K562 (cell line): ENCODE measurements at regions not wholly inside any gene's neighbourhood (a gene's known extent, or its start where the extent isn't known, plus 50 kb on each side); places are given as distances from the start of the nearest gene placed in this dataset.
A peak's percentile ranks its signal among the peaks of the same experiment; 100 is the strongest.

ENCODE experiments used
- ATAC-seq: fragments of 200-7000 bp; cut with Tn5 transposase; 3 replicates; pipeline ENCODE4 v1.9.1; 2020; ENCODE audit warnings: moderate library complexity
- BruUV-seq: library from RNA; stranded (reverse); fragments of 400-500 nt; replicated peaks from 2 replicates; lab custom pipeline; 2021; lab: Mats Ljungman, UMichigan
- CTCF ChIA-PET: fragments of 300-600 bp; formaldehyde crosslinking; extraction: SDS; loops from one replicate; lab custom pipeline; 2021; ENCODE audit warnings: low intra/inter-chr PET ratio; lab: Yijun Ruan, JAX
- POLR2A ChIA-PET: fragments of 300-600, 350-650 bp; sonication (Branson Sonifier 250); formaldehyde crosslinking; extraction: SDS; loops from one replicate; lab custom pipeline; 2021; ENCODE audit warnings: antibody characterized with exemption, inconsistent platforms; lab: Yijun Ruan, JAX
- DNase-seq, 4 experiments: peaks; one replicate each; pipeline versions ENCODE4 v3.0.0 to v3.0.0-alpha.2; 2011 to 2018; ENCODE audit warnings: low spot score in 3 of 4, mixed read lengths in 3 of 4; ENCODE audit errors: extremely low read depth in 1 of 4
- FAIRE-seq: peaks from 2 replicates; lab custom pipeline; 2011; peaks lifted over from hg19 to GRCh38; lab: Jason Lieb, UNC
- H2AFZ ChIP-seq: 2 replicates; pipeline ENCODE4 v1.6.0; 2011; ENCODE audit warnings: low read depth, low read length, control low read depth, inconsistent platforms
- H3K27ac ChIP-seq: fragments of 200-600 bp; 3 replicates; pipeline ENCODE4 v1.8.0; 2011; ENCODE audit warnings: low read depth, mild to moderate bottlenecking, control low read depth, inconsistent platforms, low read length, moderate library complexity, mixed read lengths; ENCODE audit errors: extremely low read depth
- H3K27me3 ChIP-seq, 2 experiments: fragments of 300-600 bp in 1 of 2; 2 replicates in 1 of 2; 3 replicates in 1 of 2; pipeline versions ENCODE4 v1.6.0 to v1.8.0; 2011; ENCODE audit warnings: inconsistent platforms in 2 of 2, low read length in 2 of 2, mild to moderate bottlenecking in 1 of 2, mixed read lengths in 1 of 2, moderate library complexity in 1 of 2; ENCODE audit not compliant: control insufficient read depth in 2 of 2, insufficient read depth in 2 of 2
- H3K36me3 ChIP-seq: fragments of 300-600 bp; 3 replicates; pipeline ENCODE4 v1.8.0; 2011; ENCODE audit warnings: mild to moderate bottlenecking, low read length, inconsistent platforms; ENCODE audit not compliant: control insufficient read depth, insufficient read depth
- H3K4me1 ChIP-seq, 2 experiments: fragments of 200-600 bp in 1 of 2; replicated peaks in 1 of 2; 2 replicates in 1 of 2; 3 replicates in 1 of 2; pipeline versions ENCODE4 v1.5.1 to v1.8.0; 2011; ENCODE audit warnings: inconsistent platforms in 2 of 2, low read length in 2 of 2, mild to moderate bottlenecking in 1 of 2, mixed read lengths in 1 of 2, moderate library complexity in 1 of 2; ENCODE audit not compliant: control insufficient read depth in 2 of 2, insufficient read depth in 2 of 2
- H3K4me2 ChIP-seq: 2 replicates; pipeline ENCODE4 v1.6.1; 2011; ENCODE audit warnings: low read length, control low read depth, inconsistent platforms, mixed read lengths; ENCODE audit not compliant: insufficient read depth
- H3K4me3 ChIP-seq: fragments of 200-600 bp; sonication (generic), shearing (Covaris generic); 2 replicates; pipeline ENCODE4 v1.5.1; 2016; ENCODE audit warnings: control low read depth, inconsistent platforms
- H3K79me2 ChIP-seq: fragments of 200-600 bp; 3 replicates; pipeline ENCODE4 v1.8.0; 2011; ENCODE audit warnings: low read length, inconsistent platforms; ENCODE audit not compliant: control insufficient read depth, insufficient read depth
- H3K9ac ChIP-seq, 2 experiments: 2 replicates each; pipeline versions ENCODE4 v1.6.0 to v1.6.1; 2011; ENCODE audit warnings: low read depth in 2 of 2, low read length in 2 of 2, control low read depth in 1 of 2, inconsistent platforms in 1 of 2, mild to moderate bottlenecking in 1 of 2, mixed read lengths in 1 of 2; ENCODE audit not compliant: insufficient read depth in 1 of 2
- H3K9me1 ChIP-seq: one replicate; pipeline ENCODE4 v1.6.0; 2011; ENCODE audit warnings: inconsistent platforms, mild to moderate bottlenecking, low read length, moderate library complexity; ENCODE audit not compliant: control insufficient read depth, insufficient read depth
- H3K9me3 ChIP-seq: replicated peaks from 2 replicates; pipeline ENCODE4 v1.5.1; 2011; ENCODE audit warnings: low read depth, low read length, inconsistent platforms; ENCODE audit not compliant: control insufficient read depth, insufficient read depth
- H4K20me1 ChIP-seq: replicated peaks from 2 replicates; pipeline ENCODE4 v1.6.1; 2011; ENCODE audit warnings: low read length, inconsistent platforms, mixed read lengths; ENCODE audit not compliant: control insufficient read depth, insufficient read depth
- BACH1 ChIP-seq: fragments of 200-800 bp; sonication (Bioruptor generic); IDR thresholded peaks from 2 replicates; pipeline ENCODE4 v1.6.1; 2016; ENCODE audit warnings: missing genetic modification characterization, missing compliant biosample characterization
- KDM5B ChIP-seq: fragments of 200-600 bp; sonication (generic); IDR thresholded peaks from 2 replicates; pipeline ENCODE4 v1.6.1; 2012; ENCODE audit warnings: low read depth, mild to moderate bottlenecking, moderate library complexity, low read length, control low read depth, inconsistent platforms; ENCODE audit not compliant: insufficient replicate concordance
- MAFK ChIP-seq: IDR thresholded peaks from 2 replicates; pipeline ENCODE4 v1.6.1; 2011; ENCODE audit warnings: low read length, improper control_type of control experiment
- RAD21 ChIP-seq, 2 experiments: fragments of 250-450 bp in 1 of 2; fragments of 450-650 bp in 1 of 2; sonication (Bioruptor Pico) in 1 of 2; formaldehyde crosslinking in 1 of 2; IDR thresholded peaks in 1 of 2; conservative IDR thresholded peaks in 1 of 2; 2 replicates each; pipeline versions ENCODE4 v1.4.0 to v1.8.0; 2020 to 2022; ENCODE audit warnings: mild to moderate bottlenecking in 2 of 2, moderate library complexity in 1 of 2
- SMC3 ChIP-seq: conservative IDR thresholded peaks from 2 replicates; pipeline ENCODE4 v1.6.1; 2011; ENCODE audit warnings: low read depth, low read length, improper control_type of control experiment; ENCODE audit not compliant: insufficient read depth
- ZKSCAN8 ChIP-seq: fragments of 200-800 bp; sonication (Bioruptor generic); IDR thresholded peaks from 2 replicates; pipeline ENCODE4 v1.6.1; 2016; ENCODE audit warnings: missing genetic modification characterization, missing compliant biosample characterization
- WGBS: fragments of 100-300 bp; shearing (Covaris generic); methylation state at CpG from one replicate; pipeline ENCODE4 v1.1.6; 2016; ENCODE audit warnings: low coverage, mixed read lengths; ENCODE audit not compliant: insufficient coverage; ENCODE audit errors: missing lambda C conversion rate; 5-methylcytosine and 5-hydroxymethylcytosine counted together
- in situ Hi-C: fragments of 300-500 bp; cut with MboI; formaldehyde crosslinking; loops from 4 replicates; pipeline ENCODE4 v1.15.0; 2018; ENCODE audit warnings: inconsistent platforms, mixed read lengths
- intact Hi-C: fragments of 100-400 bp; cut with micrococcal nuclease; formaldehyde crosslinking; loops from 2 replicates; pipeline ENCODE4 v1.14.2; 2022
- TF ChIP-seq, protein P1 (sequence below), 2 experiments: fragments of 450-650 bp in 1 of 2; sonication (generic) in 1 of 2; formaldehyde crosslinking; conservative IDR thresholded peaks; 2 replicates each; pipeline versions ENCODE4 v1.4.0 to v1.8.1; 2020 to 2022; ENCODE audit warnings: mild to moderate bottlenecking in 1 of 2, missing genetic modification reagents in 1 of 2
- TF ChIP-seq, protein P2 (sequence below), 3 experiments: IDR thresholded peaks in 2 of 3; conservative IDR thresholded peaks in 1 of 3; 2 replicates each; pipeline ENCODE4 v1.5.1; 2011 to 2012; ENCODE audit warnings: low read length in 3 of 3, mild to moderate bottlenecking in 3 of 3, control low read depth in 2 of 3, improper control_type of control experiment in 1 of 3, inconsistent platforms in 1 of 3, low read depth in 1 of 3, mixed read lengths in 1 of 3, moderate library complexity in 1 of 3; ENCODE audit not compliant: insufficient read depth in 2 of 3
- TF ChIP-seq, protein P3 (sequence below): fragments of 450-650 bp; conservative IDR thresholded peaks from 2 replicates; pipeline ENCODE4 v1.6.1; 2016; ENCODE audit warnings: missing genetic modification characterization, low read depth, mild to moderate bottlenecking, control low read depth, missing compliant biosample characterization

DNA sequence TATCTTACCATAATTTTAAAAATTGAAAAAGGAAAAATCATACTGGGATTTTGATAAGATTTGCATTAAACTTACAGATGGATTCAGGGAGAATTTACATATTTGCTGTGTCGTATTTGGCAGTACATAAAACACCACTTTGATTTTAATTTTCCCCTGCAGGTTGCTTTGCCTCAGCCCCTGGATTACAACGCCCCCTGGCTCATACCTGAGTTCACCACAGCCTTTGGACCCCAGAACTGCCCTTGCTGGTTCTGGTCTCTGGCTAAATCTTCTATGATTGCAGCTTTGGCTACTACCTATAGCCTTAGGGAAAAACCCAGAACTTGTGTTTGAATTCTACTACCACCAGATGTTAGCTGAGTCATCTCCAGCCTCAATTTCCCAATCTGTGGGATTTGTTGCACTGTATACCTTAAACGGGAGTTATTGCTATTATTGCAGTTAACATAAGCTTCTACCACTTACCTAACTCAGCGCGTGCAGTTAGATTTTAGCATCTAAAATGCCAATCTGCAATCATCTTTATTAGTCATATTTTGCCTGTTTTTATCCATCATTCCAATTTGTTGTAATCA, 315.7 kb upstream of the GADL1 start:
- FAIRE-seq (no peak), DNase-seq (peak in 2 of 4 experiments; percentile 14 to 23), ATAC-seq (0 out of 3 replicates have a peak, but pooled peaks have one; percentile 36)
- H3K27ac ChIP-seq, result no peak overlapping the region
- ChIA-PET POLR2A (no interaction called here), CTCF (no interaction called here)
- H3K4me1 ChIP-seq, result no peaks in the 10 kb centered on the region
- BruUV-seq, result no TSS peak
- no peak overlapping the region for H3K4me3 ChIP-seq
- no peaks in the 10 kb centered on the region for H3K27me3 ChIP-seq
- no peak overlapping the region for H3K9ac ChIP-seq
- H3K4me2 ChIP-seq, result no peak overlapping the region
- no peak overlapping the region for H2AFZ ChIP-seq
- no peaks in the 10 kb centered on the region; the same call in 1 of the 2 replicates for H3K9me3 ChIP-seq
- no peaks in the 10 kb centered on the region for H3K36me3 ChIP-seq
- in situ Hi-C loops, result no loop called here
- 14% methylated on average over 5 of the region's 5 CpGs for WGBS
- no peaks in the 10 kb centered on the region for H4K20me1 ChIP-seq
- no peaks in the 10 kb centered on the region for H3K9me1 ChIP-seq
- intact Hi-C loops, result loop anchor here (10.0 kb wide), 1 partner anchor 555 kb away; no protein-coding TSS in a partner anchor
- H3K79me2 ChIP-seq, result no peaks in the 10 kb centered on the region
- TF ChIP-seq KDM5B (no peak), ZKSCAN8 (no peak), SMC3 (0 out of 2 replicates have a peak, but pooled peaks have one; percentile 20), BACH1 (tag) (no peak), RAD21 (CRISPR knock-in tag; conservative IDR thresholded peaks at IDR 0.05 in 1 of 2, IDR thresholded peaks at IDR 0.05 in 1 of 2) (peak in 1 of 2 experiments; percentile 55; a peak in 3 of 4 replicates), MAFK (no peak)
- TF ChIP-seq, protein P1, sequence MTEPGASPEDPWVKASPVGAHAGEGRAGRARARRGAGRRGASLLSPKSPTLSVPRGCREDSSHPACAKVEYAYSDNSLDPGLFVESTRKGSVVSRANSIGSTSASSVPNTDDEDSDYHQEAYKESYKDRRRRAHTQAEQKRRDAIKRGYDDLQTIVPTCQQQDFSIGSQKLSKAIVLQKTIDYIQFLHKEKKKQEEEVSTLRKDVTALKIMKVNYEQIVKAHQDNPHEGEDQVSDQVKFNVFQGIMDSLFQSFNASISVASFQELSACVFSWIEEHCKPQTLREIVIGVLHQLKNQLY (CRISPR knock-in tag; conservative IDR thresholded peaks at IDR 0.05), result no peak
- TF ChIP-seq, protein P2, sequence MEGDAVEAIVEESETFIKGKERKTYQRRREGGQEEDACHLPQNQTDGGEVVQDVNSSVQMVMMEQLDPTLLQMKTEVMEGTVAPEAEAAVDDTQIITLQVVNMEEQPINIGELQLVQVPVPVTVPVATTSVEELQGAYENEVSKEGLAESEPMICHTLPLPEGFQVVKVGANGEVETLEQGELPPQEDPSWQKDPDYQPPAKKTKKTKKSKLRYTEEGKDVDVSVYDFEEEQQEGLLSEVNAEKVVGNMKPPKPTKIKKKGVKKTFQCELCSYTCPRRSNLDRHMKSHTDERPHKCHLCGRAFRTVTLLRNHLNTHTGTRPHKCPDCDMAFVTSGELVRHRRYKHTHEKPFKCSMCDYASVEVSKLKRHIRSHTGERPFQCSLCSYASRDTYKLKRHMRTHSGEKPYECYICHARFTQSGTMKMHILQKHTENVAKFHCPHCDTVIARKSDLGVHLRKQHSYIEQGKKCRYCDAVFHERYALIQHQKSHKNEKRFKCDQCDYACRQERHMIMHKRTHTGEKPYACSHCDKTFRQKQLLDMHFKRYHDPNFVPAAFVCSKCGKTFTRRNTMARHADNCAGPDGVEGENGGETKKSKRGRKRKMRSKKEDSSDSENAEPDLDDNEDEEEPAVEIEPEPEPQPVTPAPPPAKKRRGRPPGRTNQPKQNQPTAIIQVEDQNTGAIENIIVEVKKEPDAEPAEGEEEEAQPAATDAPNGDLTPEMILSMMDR (IDR thresholded peaks at IDR 0.05 in 2 of 3, conservative IDR thresholded peaks at IDR 0.05 in 1 of 3; ENCODE audit: insufficient read depth in 2 of 3, low read depth in 1 of 3, low read length in 3 of 3), result peak; percentile 40 to 47 (median 42); a peak in 4 of 6 replicates
- TF ChIP-seq, protein P3, sequence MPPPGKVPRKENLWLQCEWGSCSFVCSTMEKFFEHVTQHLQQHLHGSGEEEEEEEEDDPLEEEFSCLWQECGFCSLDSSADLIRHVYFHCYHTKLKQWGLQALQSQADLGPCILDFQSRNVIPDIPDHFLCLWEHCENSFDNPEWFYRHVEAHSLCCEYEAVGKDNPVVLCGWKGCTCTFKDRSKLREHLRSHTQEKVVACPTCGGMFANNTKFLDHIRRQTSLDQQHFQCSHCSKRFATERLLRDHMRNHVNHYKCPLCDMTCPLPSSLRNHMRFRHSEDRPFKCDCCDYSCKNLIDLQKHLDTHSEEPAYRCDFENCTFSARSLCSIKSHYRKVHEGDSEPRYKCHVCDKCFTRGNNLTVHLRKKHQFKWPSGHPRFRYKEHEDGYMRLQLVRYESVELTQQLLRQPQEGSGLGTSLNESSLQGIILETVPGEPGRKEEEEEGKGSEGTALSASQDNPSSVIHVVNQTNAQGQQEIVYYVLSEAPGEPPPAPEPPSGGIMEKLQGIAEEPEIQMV (tag), result no peak
